Esophagus squamous epithelium (tissue), 4 donors: ENCODE measurements at regions not wholly inside any gene's neighbourhood (a gene's known extent, or its start where the extent isn't known, plus 50 kb on each side); places are given as distances from the start of the nearest gene placed in this dataset.

Experiments used
- CTCF ChIP-seq, 6 experiments: fragments of 450-650 bp in 4 of 6; fragments of 200-600 bp in 2 of 6; sonication (generic) in 2 of 6; IDR thresholded peaks; one replicate each; pipeline ENCODE4 v1.5.1; 2016 to 2019; ENCODE audit warnings: antibody characterized with exemption in 6 of 6, mild to moderate bottlenecking in 4 of 6, moderate library complexity in 4 of 6
- POLR2A ChIP-seq, 4 donors: fragments of 450-650 bp; IDR thresholded peaks; one replicate each; pipeline ENCODE4 v1.6.1; 2017; ENCODE audit warnings: antibody characterized with exemption in 4 of 4, mild to moderate bottlenecking in 4 of 4, moderate library complexity in 3 of 4

DNA sequence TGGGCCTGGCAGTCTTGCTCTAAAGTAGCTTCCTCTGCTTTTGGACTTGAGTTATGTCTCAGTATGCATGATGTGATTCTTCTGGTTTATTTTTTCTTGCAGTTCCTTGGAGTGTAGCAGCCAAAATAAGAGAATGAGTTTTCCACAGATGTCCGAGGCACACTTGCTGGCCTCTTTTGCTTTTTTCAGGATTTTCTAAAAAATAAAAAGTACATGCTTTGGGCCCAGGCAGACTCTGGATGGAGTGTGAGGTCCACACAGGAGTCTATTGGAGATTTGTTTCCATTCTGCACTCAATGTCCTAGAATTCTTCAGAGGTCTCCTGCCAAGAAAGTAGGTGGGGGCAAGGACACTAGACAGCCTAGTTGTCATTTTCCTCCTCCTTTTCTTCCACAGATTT, 477.6 kb downstream of the EPM2A start:
- TF ChIP-seq CTCF (IDR thresholded peaks at IDR 0.05) (no peak), POLR2A (IDR thresholded peaks at IDR 0.05) (no peak)
